ENCODE measurements at regions not wholly inside any gene's neighbourhood (a gene's known extent, or its start where the extent isn't known, plus 50 kb on each side); places are given as distances from the start of the nearest gene placed in this dataset.

DNA sequence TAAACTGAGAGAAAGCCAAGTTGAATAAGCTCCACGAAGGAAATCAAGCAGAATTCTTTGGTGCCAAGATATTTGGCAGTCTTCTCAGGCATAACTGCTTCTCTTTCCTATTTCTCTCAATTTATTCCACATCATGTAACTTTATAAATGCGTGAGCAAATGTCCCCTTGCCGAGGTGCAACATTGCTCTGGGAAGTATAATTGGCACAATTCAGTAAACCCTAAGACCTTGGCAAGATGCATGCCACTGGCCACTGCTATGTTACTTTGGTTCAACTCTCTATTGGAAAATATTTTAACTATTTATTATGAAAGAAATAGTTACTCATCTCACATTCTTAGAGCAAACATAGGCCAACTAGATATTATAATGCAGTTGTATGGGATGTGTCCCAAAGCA lies 170.2 kb downstream of the SUCNR1 start:
- 23 to 36% (median 31%) methylated on average over 3 of the region's 3 CpGs for WGBS, 3 donors
- TF ChIP-seq, protein P1, sequence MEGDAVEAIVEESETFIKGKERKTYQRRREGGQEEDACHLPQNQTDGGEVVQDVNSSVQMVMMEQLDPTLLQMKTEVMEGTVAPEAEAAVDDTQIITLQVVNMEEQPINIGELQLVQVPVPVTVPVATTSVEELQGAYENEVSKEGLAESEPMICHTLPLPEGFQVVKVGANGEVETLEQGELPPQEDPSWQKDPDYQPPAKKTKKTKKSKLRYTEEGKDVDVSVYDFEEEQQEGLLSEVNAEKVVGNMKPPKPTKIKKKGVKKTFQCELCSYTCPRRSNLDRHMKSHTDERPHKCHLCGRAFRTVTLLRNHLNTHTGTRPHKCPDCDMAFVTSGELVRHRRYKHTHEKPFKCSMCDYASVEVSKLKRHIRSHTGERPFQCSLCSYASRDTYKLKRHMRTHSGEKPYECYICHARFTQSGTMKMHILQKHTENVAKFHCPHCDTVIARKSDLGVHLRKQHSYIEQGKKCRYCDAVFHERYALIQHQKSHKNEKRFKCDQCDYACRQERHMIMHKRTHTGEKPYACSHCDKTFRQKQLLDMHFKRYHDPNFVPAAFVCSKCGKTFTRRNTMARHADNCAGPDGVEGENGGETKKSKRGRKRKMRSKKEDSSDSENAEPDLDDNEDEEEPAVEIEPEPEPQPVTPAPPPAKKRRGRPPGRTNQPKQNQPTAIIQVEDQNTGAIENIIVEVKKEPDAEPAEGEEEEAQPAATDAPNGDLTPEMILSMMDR (IDR thresholded peaks at IDR 0.05), result no peak
- Histone ChIP-seq H3K27me3 (ENCODE audit: insufficient read depth in 3 of 3, low read length in 2 of 3) (no peaks in the 10 kb centered on the region), H3K4me3 (no peak overlapping the region), H3K36me3 (ENCODE audit: insufficient read depth in 1 of 2, low read depth in 1 of 2) (no peaks in the 10 kb centered on the region), H3K27ac (no peak overlapping the region), H3K9me3 (no peaks in the 10 kb centered on the region), H3K4me1 (no peaks in the 10 kb centered on the region)
- ATAC-seq (no peak), DNase-seq (no peak)
- intact Hi-C loops (cut with DNase I), result no loop called here

DNA sequence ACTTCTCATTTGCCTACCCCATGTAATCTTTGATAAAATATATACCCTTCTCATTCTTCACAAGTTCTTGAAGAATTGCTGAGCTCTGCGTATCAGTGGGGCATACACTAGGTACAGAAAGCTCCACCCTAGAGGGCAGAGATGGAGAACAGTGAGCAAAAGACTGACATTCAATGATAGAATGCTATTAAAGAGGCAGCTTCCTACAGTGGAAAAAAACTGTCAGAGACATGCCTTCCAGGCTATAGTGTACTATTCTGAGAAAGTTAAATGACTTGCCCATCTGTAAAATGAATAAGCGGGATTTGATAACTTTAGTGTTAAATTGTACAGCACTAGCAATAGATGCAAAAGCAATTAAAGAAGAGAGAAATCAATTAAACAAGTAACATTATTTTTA lies 172.8 kb downstream of the SUCNR1 start:
- TF ChIP-seq, protein P1 (IDR thresholded peaks at IDR 0.05), result no peak
- H3K9me3 ChIP-seq, result no peaks in the 10 kb centered on the region
- no peaks in the 10 kb centered on the region for H3K36me3 ChIP-seq (ENCODE audit: insufficient read depth in 1 of 2, low read depth in 1 of 2)
- 76 to 83% (median 82%) methylated on average over 2 of the region's 2 CpGs for WGBS, 3 donors
- DNase-seq, result no peak
- no peak for ATAC-seq
- intact Hi-C loops (cut with DNase I), result no loop called here
- no peaks in the 10 kb centered on the region for H3K27me3 ChIP-seq (ENCODE audit: insufficient read depth in 3 of 3, low read length in 2 of 3)
- H3K4me3 ChIP-seq, result no peak overlapping the region
- H3K27ac ChIP-seq, result no peak overlapping the region
- H3K4me1 ChIP-seq, result no peaks in the 10 kb centered on the region

DNA sequence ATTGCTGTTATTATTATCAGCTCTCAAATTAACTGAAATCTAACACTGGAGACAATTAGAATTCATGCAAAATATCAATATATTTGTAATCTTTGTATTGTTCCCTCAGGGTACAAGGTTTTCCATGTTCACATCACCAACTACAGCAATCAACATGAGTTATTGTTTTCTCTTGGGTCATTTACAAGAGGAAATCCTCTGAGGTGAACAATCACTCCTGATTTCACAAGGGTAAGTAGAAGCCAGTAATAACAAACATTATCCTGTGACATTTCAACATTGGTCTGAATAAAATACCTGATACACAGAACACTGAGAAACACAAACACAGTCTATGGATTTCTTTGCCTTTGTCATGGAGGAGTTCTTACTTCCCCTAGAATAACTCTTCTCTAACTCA lies 174.0 kb downstream of the SUCNR1 start:
- DNase-seq, result no peak
- Histone ChIP-seq H3K4me3 (no peak overlapping the region), H3K36me3 (ENCODE audit: insufficient read depth in 1 of 2, low read depth in 1 of 2) (no peaks in the 10 kb centered on the region), H3K9me3 (no peaks in the 10 kb centered on the region), H3K27ac (no peak overlapping the region), H3K4me1 (no peaks in the 10 kb centered on the region), H3K27me3 (ENCODE audit: insufficient read depth in 3 of 3, low read length in 2 of 3) (no peaks in the 10 kb centered on the region)
- TF ChIP-seq, protein P1 (IDR thresholded peaks at IDR 0.05), result no peak
- intact Hi-C loops (cut with DNase I), result no loop called here
- ATAC-seq, result peak in 1 of 4 donors; percentile 11

DNA sequence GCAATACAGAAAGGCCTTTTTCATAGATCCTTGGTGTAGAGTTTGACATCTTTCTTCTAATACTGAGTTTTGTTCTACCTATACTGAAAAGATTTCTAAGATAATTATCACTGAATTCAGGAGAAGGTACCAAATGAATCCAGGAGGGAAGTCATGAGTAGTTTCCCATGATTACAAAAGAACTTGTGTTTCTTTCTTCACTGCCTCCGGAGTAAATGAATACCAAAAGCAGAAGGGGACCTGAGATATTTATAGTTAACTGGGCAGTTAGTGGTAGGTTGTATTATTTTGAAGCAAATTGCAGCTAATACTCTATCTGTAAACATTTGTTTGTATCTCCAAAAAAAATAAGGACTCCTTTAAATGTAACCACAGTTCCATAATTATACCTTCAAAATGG lies 175.4 kb downstream of the SUCNR1 start:
- ATAC-seq (no peak), DNase-seq (no peak)
- H3K27ac ChIP-seq, result no peak overlapping the region
- intact Hi-C loops (cut with DNase I), result no loop called here
- no peak overlapping the region for H3K4me3 ChIP-seq
- H3K9me3 ChIP-seq, result no peaks in the 10 kb centered on the region
- H3K27me3 ChIP-seq (ENCODE audit: insufficient read depth in 3 of 3, low read length in 2 of 3), result no peaks in the 10 kb centered on the region
- 51 to 65% (median 54%) methylated on average over 1 of the region's 1 CpG for WGBS, 3 donors
- H3K4me1 ChIP-seq, result no peaks in the 10 kb centered on the region
- TF ChIP-seq, protein P1 (IDR thresholded peaks at IDR 0.05), result no peak
- no peaks in the 10 kb centered on the region for H3K36me3 ChIP-seq (ENCODE audit: insufficient read depth in 1 of 2, low read depth in 1 of 2)

DNA sequence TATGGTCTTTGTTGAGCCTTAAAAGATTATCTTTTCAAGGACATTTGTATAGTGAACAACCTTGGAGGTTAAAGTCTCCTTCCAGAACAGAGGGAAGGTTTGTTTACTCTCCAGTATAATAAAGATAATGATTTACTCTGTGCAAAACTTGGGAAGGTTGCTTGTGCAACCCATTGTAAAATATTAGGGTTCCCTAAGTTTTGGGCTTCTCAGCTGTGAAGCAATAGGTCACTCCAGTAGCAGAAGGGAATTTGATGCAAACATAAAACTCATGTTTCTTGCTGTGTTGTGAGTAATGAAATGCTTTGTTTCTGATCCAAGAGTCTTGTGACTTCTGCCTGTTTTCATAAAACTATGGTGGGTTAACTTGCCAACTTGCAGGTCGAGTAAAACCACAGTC lies 177.5 kb downstream of the SUCNR1 start:
- 74 to 88% (median 76%) methylated on average over 1 of the region's 1 CpG for WGBS, 3 donors
- no peak overlapping the region for H3K27ac ChIP-seq
- no peak overlapping the region for H3K4me3 ChIP-seq
- no peaks in the 10 kb centered on the region for H3K9me3 ChIP-seq
- intact Hi-C loops (cut with DNase I), result no loop called here
- no peaks in the 10 kb centered on the region for H3K36me3 ChIP-seq (ENCODE audit: insufficient read depth in 1 of 2, low read depth in 1 of 2)
- TF ChIP-seq, protein P1 (IDR thresholded peaks at IDR 0.05), result no peak
- no peak for DNase-seq
- no peak for ATAC-seq
- no peaks in the 10 kb centered on the region for H3K27me3 ChIP-seq (ENCODE audit: insufficient read depth in 3 of 3, low read length in 2 of 3)
- no peaks in the 10 kb centered on the region for H3K4me1 ChIP-seq
